GM18909 (cell line): ENCODE measurements at regions not wholly inside any gene's neighbourhood (a gene's known extent, or its start where the extent isn't known, plus 50 kb on each side); places are given as distances from the start of the nearest gene placed in this dataset.

Experiments
- ATAC-seq: cut with Tn5 transposase; IDR thresholded peaks from one replicate; pipeline ENCODE4 v1.9.1; 2021; ENCODE audit warnings: mild to moderate bottlenecking; ENCODE audit not compliant: unreplicated experiment, poor library complexity

DNA sequence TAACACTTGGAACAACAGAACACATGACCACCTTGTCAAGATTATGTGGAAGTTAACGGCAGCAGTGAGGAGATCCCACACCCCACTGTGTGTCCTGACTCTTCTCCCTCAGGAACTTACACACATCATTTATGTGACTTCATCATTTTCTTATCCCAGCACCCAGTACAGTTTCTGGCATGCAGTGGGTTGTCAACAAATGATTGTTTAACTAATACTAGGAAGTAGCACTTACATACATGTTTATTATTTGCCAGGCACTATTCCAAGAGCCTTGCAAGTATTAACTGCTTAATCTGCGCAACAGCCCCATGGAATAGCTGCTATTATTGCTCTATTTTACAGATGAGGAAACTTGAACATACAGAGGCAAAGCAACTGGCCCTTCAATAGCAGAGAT, 391.5 kb downstream of the TXNL1 start:
- ATAC-seq, result no peak

DNA sequence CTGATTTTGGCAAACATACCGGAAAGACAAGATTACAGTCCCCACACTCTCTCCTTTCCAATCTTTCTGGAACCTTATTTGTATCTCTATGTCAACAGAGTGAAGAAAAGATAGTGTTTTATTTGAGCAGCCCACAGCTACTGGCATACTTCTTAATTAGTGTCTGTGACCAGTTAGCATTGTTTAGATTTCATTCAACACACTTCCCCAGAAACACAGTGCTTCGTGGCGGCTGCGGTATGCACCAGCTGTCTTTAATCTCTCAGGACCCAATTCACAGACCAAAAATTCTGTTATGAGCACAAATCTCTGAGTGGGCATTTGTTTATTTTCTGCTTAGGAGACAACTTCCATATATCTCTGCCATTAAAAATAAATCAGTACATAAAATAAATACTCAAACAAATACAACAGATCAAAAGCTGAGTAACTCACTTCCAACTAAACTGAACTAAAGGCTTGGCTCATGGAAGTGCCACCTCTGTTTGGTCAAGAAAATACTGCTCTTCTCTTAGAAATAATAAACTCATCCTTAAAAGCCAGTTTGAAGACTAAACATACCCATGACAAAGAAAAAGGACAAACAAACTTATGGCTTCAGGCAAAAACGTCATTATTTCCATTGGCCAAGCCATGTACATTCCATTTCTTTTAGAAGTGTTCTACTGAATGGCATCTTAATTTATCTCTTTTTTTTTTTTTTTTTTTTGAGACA, 392.4 kb downstream of the TXNL1 start:
- ATAC-seq, result no peak

- no peak for ATAC-seq
Observed at GRCh38 chr18:56240405-56240804, 398.0 kb downstream of the TXNL1 start.

GRCh38 chr18:56238576-56238975, 399.8 kb downstream of the TXNL1 start:
- no peak for ATAC-seq

DNA sequence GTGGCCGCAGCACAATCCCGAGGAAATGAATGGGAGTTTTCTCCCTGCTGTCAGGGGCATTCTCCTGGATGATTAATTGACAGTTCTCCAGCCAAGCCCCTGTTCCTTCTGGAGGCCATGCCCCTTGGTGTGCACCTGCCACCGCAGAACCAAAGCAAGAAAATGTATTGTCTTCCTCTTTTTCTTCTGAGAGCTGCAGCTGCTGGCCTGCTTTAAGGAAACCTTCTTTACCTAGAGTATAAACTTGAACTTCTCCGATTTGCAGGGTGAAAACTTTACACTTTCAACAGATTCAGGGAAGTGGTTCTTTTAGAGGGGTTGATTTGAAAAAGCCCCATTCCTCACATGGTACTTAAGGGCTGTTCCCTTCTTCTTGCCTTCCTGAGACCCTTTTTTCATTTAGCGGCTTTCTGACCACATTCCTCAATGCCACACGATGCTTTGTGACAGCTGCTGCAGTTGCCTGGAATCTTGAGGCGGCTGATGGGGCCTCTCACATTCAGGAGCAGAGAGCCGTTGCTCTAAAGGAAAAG, 402.8 kb downstream of the TXNL1 start:
- ATAC-seq, result peak; percentile 91

GRCh38 chr18:56235071-56235470, 403.3 kb downstream of the TXNL1 start:
- ATAC-seq, result peak; percentile 36

DNA sequence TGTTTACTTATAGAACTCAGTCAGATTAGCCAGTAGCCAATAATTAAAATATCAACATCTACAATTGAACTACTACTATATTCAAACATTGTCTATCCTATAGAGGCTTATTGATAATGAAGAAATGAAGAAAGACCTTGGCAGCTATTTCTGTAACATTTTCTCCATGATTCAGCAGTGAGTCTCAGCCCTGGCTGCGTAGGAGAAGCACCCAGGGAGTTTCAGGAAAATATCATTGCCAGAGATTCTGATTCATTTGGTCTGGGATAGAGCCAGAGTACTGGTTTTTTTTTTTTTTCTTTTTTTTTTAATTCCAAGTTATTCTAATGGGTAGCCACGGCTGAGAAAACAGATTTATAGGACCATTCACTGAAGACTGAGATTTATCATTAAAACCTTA, 404.8 kb downstream of the TXNL1 start:
- ATAC-seq, result no peak

DNA sequence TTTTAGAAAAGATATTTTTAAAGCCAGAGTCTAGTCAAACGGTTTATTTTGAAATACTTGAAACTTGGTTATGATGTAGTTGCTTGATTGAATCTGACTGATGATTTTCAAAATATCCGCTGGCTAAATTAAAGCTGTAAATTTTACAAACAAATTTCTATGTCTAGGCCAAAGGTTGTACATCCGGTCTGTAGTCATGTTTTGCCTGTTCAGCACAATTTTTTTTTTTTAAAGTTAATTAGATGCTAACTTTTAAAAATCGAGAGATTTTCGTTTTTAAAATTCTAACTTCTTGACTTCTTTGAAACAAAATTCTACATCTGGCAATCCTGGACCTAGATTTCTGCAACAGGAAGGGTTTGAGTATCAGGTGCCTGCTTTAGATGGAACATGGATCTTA, 412.4 kb downstream of the TXNL1 start:
- no peak for ATAC-seq

- ATAC-seq, result no peak
Observed at GRCh38 chr18:56224669-56225561, 413.5 kb downstream of the TXNL1 start.

DNA sequence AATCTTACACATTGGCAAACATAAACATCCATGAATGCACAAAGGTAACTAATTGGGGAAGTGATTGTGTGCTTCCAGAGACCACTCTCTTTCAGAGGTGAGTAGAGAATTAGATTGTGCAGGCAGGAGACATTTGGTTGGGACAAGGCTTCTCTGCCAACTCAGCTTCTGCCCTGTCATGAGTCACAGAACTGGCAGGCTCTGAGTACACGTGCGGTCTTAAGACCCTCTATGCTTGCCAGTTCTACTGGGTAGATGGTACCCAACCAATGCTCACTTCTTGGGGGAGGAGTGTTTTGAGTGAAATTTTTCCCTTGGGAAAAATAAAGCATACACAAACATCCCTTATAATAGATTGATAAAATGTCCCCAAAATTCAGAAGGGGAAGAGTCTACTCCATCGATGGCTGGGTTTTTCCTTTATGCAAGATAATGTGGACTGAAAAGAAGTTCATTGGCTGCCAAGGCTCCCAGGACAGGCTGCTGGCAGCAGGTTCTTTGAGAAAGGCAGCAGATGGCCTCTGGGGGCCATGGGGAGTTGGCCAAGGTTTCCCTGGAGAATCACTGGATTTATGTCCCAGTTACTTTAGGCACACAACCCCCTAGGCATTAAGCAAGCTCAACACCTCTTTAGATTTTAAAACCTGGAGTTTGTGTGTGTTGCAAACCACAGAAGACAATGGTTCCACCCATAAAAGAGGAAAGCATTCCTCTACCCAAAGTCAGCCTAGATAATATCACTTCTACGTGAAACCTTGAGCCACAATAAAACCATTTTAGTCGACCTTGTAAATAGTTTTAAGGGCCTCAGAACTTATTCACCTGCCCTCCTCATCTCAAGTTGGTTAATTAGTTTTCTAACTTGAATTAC, 417.0 kb downstream of the TXNL1 start:
- ATAC-seq, result no peak

GRCh38 chr18:56217406-56217805, 421.0 kb downstream of the TXNL1 start:
- ATAC-seq, result no peak

GRCh38 chr18:56214706-56215105, 423.7 kb downstream of the TXNL1 start:
- no peak for ATAC-seq

DNA sequence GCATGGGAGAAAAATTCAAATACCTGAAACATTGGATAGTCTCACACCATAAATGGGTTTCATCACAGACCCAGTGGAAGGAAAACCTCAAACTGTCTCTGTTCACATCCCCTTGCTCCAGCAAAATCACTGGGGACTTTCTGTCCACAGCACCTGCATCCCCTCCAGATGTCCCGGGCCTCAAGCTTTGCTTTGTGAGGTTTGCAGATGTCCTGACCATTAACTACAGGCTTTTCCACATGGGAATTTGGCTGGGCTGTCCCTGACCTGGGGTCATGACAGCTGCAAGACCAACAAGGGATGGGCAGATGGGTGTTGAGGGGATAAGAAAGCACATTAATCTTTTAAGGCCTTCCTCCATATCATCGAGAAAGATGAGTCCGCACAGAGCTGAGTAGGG, 427.9 kb downstream of the TXNL1 start:
- no peak for ATAC-seq

- no peak for ATAC-seq
Observed at GRCh38 chr18:56207989-56208388, 430.4 kb downstream of the TXNL1 start.

DNA sequence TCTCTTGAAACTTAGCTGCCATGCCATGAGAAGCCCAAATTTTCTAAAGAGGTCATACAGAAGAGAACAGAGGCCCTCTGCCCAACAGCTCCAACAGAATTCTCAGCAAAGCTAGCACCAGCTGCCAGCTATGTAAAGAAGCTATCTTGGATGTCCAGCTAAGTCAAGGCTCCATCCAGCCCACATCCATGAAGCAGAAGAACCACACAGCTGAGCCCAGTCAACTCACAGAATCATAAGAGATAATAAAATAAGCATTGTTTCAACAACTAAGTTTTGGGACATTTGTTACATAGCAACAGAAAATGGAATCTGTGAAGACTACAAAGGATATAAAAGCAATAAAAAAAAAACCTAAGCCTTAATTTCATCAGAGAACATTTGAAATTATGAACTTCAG, 434.3 kb downstream of the TXNL1 start:
- no peak for ATAC-seq

- no peak for ATAC-seq
Observed at GRCh38 chr18:56202678-56203077, 435.7 kb downstream of the TXNL1 start.

DNA sequence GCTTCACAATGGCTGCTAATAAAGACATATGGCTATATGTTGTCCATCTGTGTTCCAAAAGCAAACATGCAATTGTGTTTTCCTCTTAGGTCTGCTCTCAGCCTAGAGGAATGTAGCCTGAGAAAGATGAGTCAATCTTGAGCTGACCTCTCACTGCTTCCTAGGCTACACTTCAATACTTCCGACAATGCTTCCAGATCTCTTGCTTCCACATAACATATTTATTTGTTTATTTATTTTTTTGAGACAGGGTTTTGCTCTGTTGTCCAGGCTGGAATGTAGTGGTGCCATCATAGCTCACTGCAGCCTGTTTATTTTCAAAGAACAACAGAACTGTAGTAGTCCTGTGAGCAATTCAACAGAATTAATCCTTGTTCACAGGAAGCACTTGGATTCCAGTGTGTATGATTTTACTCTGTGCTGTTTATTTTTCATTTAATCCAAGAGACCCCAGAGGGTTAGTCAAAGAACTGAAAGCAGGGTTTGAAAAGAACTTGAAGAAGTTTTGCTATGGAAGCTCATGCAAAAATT, 437.9 kb downstream of the TXNL1 start:
- no peak for ATAC-seq

GRCh38 chr18:56199580-56200330, 438.6 kb downstream of the TXNL1 start:
- ATAC-seq, result no peak

GRCh38 chr18:56197241-56197859, 441.0 kb downstream of the TXNL1 start:
- no peak for ATAC-seq
